Breast epithelium (tissue), 4 donors: ENCODE measurements at regions not wholly inside any gene's neighbourhood (a gene's known extent, or its start where the extent isn't known, plus 50 kb on each side); places are given as distances from the start of the nearest gene placed in this dataset.
A peak's percentile ranks its signal among the peaks of the same experiment; 100 is the strongest.

Experiments
- DNase-seq, 2 donors: peaks; one replicate each; pipeline ENCODE4 v3.0.0-alpha.2; 2019; ENCODE audit warnings: low spot score in 2 of 2
- H3K27ac ChIP-seq, 2 donors: fragments of 200-600 bp; sonication (generic) in 1 of 2; one replicate each; pipeline ENCODE4 v1.5.1; 2016 to 2019; ENCODE audit warnings: mild to moderate bottlenecking in 1 of 2
- H3K27me3 ChIP-seq, 2 donors: fragments of 200-600 bp; sonication (generic) in 1 of 2; one replicate each; pipeline versions ENCODE4 v1.5.1 to v1.6.0; 2017 to 2019; ENCODE audit warnings: control low read depth in 1 of 2, mild to moderate bottlenecking in 1 of 2
- H3K36me3 ChIP-seq: fragments of 200-600 bp; one replicate; pipeline ENCODE4 v1.5.1; 2019
- H3K4me1 ChIP-seq, 2 donors: fragments of 200-600 bp; sonication (generic); one replicate each; pipeline ENCODE4 v1.5.1; 2016 to 2019; ENCODE audit warnings: control low read depth in 1 of 2
- H3K4me3 ChIP-seq, 3 donors: fragments of 200-600 bp; sonication (generic); 1 replicate in 2 of 3; 2 replicates in 1 of 3; pipeline ENCODE4 v1.5.1; 2016 to 2019; ENCODE audit warnings: mild to moderate bottlenecking in 3 of 3, moderate library complexity in 2 of 3
- H3K9me3 ChIP-seq, 2 donors: fragments of 200-600 bp; sonication (generic) in 1 of 2; one replicate each; pipeline ENCODE4 v1.5.1; 2016 to 2019; ENCODE audit warnings: control low read depth in 1 of 2
- POLR2A ChIP-seq: fragments of 450-650 bp; IDR thresholded peaks from one replicate; pipeline ENCODE4 v1.6.1; 2016; ENCODE audit warnings: antibody characterized with exemption, mild to moderate bottlenecking, moderate library complexity
- POLR2AphosphoS5 ChIP-seq, 3 donors: sonication (generic); formaldehyde crosslinking; IDR thresholded peaks; one replicate each; pipeline ENCODE4 v1.6.1; 2017; ENCODE audit warnings: antibody characterized with exemption in 3 of 3
- intact Hi-C: fragments of 100-400 bp; cut with DNase I; formaldehyde crosslinking; loops from one replicate; pipeline ENCODE4 v1.15.1; 2023; ENCODE audit warnings: low total_unique reads
- TF ChIP-seq, protein P1 (sequence below), 3 donors: fragments of 450-650 bp; IDR thresholded peaks; one replicate each; pipeline ENCODE4 v1.5.1; 2016 to 2017; ENCODE audit warnings: antibody characterized with exemption in 3 of 3, mild to moderate bottlenecking in 3 of 3, moderate library complexity in 3 of 3

DNA sequence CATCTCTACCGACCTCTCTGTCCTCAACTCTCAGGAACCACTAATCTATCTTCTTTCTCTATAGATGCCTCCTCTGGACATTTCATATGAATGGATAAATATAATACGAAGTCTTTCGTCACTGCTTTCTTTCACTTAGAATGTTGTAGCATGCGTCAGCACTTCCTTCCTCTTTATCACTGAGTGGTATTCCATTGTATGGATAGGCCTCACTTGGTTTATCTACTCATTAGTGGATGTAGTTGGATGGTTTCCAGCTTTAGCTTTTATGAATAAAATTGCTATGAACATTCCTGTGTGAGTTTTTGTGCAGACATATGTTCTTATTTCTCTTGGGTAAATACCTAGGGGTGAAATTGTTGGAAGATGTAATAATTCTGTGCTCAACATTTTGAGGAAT is 528.2 kb upstream of the FAT1 start:
- no peak for DNase-seq
- H3K4me3 ChIP-seq: no peak overlapping the region
- intact Hi-C loops: no loop called here
- no peaks in the 10 kb centered on the region for H3K4me1 ChIP-seq
- no peaks in the 10 kb centered on the region for H3K9me3 ChIP-seq
- no peaks in the 10 kb centered on the region for H3K27me3 ChIP-seq
- TF ChIP-seq POLR2A: no peak
- TF ChIP-seq, protein P1, sequence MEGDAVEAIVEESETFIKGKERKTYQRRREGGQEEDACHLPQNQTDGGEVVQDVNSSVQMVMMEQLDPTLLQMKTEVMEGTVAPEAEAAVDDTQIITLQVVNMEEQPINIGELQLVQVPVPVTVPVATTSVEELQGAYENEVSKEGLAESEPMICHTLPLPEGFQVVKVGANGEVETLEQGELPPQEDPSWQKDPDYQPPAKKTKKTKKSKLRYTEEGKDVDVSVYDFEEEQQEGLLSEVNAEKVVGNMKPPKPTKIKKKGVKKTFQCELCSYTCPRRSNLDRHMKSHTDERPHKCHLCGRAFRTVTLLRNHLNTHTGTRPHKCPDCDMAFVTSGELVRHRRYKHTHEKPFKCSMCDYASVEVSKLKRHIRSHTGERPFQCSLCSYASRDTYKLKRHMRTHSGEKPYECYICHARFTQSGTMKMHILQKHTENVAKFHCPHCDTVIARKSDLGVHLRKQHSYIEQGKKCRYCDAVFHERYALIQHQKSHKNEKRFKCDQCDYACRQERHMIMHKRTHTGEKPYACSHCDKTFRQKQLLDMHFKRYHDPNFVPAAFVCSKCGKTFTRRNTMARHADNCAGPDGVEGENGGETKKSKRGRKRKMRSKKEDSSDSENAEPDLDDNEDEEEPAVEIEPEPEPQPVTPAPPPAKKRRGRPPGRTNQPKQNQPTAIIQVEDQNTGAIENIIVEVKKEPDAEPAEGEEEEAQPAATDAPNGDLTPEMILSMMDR (IDR thresholded peaks at IDR 0.05): no peak
- TF ChIP-seq POLR2AphosphoS5 (IDR thresholded peaks at IDR 0.05): no peak
- H3K36me3 ChIP-seq: no peaks in the 10 kb centered on the region
- no peak overlapping the region for H3K27ac ChIP-seq

DNA sequence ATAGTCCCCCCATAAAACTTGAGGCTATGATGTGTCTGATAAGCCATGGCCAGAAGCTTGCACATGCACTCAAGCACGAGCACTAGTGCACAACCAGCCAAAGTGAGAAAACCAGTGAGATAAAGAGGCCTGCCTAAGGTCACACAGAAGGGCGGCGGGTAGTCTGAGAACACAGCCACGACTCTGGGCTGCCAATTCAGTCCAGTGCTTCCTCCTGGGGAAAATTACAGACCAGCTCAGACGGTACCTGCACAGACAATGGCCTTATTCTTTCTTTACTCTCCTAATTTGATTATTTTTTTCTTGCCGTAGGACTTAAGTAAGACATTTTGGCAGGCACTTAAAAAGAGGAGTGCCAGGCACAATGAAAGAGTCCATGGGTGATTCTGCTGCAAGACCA is 533.2 kb upstream of the FAT1 start:
- TF ChIP-seq POLR2AphosphoS5 (IDR thresholded peaks at IDR 0.05): no peak
- TF ChIP-seq POLR2A: no peak
- TF ChIP-seq, protein P1 (IDR thresholded peaks at IDR 0.05): no peak

DNA sequence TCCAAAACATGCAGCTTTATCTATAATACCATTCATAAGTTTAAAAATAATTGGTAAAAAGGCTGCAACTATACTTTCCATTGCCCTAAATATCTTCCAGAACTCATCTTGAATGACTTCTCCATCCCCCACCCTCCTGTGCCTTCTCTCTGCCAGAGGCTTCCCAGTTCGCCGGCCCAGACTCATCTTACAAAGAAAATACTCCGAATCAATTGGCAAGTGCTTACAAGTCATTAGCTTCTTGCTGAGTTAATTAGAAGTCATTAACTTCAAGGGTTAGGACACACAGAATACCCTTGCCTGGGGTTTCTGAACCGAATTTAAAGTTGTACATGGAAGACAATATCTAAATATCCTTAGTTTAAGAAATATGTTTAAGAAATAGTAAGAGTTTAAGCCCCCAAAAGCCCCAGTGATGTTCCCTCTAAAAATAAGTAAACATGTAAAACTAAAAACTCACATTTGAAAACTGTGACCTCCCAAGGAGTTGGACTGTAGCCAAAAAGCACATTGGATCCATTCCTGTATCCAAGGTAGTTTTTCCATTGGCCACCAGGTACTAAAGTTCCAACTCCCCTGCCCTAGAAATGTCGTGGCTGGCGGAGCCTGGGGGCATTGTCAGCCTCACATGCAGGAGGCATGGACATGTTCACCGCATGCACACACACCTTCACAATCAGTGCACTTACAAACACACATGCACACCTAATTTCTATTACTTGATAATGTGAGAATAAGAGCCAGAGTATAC is 535.2 kb upstream of the FAT1 start:
- H3K4me3 ChIP-seq: no peak overlapping the region
- TF ChIP-seq, protein P1 (IDR thresholded peaks at IDR 0.05): no peak
- TF ChIP-seq POLR2AphosphoS5 (IDR thresholded peaks at IDR 0.05) (no peak), POLR2A (no peak)
- H3K36me3 ChIP-seq: no peaks in the 10 kb centered on the region
- H3K9me3 ChIP-seq: no peaks in the 10 kb centered on the region
- no peak overlapping the region for H3K27ac ChIP-seq
- no peak for DNase-seq
- intact Hi-C loops: no loop called here
- H3K4me1 ChIP-seq: no peaks in the 10 kb centered on the region
- no peaks in the 10 kb centered on the region for H3K27me3 ChIP-seq

More for the DNA sequence above, 533.2 kb upstream of the FAT1 start:
- intact Hi-C loops: no loop called here
- Histone ChIP-seq H3K4me1 (no peaks in the 10 kb centered on the region), H3K9me3 (no peaks in the 10 kb centered on the region), H3K4me3 (no peak overlapping the region), H3K27me3 (no peaks in the 10 kb centered on the region), H3K36me3 (no peaks in the 10 kb centered on the region), H3K27ac (peak overlapping the region; percentile 48 to 53)
- peak in 1 of 2 donors; percentile 50 for DNase-seq

DNA sequence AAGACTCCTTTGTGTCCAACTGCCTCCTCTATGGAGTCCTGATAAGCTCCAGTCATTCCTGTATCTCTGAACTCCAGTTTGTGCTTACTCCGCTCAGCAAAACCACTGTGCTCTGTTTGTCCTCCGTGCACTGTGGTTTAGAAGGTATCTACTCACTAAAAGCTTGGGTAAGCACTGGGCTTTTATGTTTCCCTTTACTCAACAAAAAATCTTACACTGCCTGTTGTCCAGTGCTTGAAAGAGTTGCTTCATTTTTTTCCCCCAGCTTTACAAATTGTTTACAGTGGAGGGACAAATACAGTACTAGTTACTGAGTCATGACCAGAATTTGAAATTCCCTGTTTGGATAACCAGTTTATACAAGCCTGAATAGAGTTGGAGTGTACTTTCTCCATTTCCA is 545.3 kb upstream of the FAT1 start:
- Histone ChIP-seq H3K27me3 (no peaks in the 10 kb centered on the region), H3K36me3 (no peaks in the 10 kb centered on the region), H3K27ac (no peak overlapping the region), H3K4me1 (no peaks in the 10 kb centered on the region), H3K4me3 (no peak overlapping the region), H3K9me3 (no peaks in the 10 kb centered on the region)
- no peak for TF ChIP-seq POLR2A
- TF ChIP-seq, protein P1 (IDR thresholded peaks at IDR 0.05): no peak
- TF ChIP-seq POLR2AphosphoS5 (IDR thresholded peaks at IDR 0.05): no peak
- no peak for DNase-seq
- intact Hi-C loops: no loop called here

DNA sequence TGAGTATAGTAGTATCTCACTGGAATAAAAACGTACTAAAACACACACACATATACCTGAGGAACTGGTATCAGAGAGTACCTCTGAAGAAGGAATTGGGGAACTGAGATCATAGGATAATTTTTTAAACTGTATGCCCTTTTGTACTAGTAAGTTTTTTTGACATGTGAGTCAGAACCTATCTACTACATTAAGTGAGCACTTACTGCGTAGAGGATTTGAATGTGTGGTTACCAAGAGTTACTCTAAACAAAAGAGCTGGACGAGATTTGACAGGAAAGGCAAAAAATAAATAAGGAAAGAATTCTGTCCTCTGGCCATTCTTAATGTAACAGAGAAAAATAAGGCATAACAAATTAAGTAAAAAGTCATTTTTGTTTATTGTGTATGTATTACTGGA is 546.5 kb upstream of the FAT1 start:
- intact Hi-C loops: no loop called here
- no peaks in the 10 kb centered on the region for H3K9me3 ChIP-seq
- H3K36me3 ChIP-seq: no peaks in the 10 kb centered on the region
- H3K27ac ChIP-seq: no peak overlapping the region
- H3K4me3 ChIP-seq: no peak overlapping the region
- no peaks in the 10 kb centered on the region for H3K27me3 ChIP-seq
- TF ChIP-seq POLR2AphosphoS5 (IDR thresholded peaks at IDR 0.05): no peak
- no peak for TF ChIP-seq POLR2A
- TF ChIP-seq, protein P1 (IDR thresholded peaks at IDR 0.05): no peak
- no peaks in the 10 kb centered on the region for H3K4me1 ChIP-seq
- DNase-seq: no peak
